Stimulated activated CD4-positive, alpha-beta T cell treated with anti-CD3 and anti-CD28 coated beads, Interleukin-15, amount 100 ng/mL, for 48 hours (primary cell): ENCODE measurements at regions not wholly inside any gene's neighbourhood (a gene's known extent, or its start where the extent isn't known, plus 50 kb on each side); places are given as distances from the start of the nearest gene placed in this dataset.

Experiments used
- DNase-seq, 2 donors: peaks; one replicate each; pipeline ENCODE4 v3.0.0-alpha.2; 2020; ENCODE audit warnings: low read depth in 2 of 2

DNA sequence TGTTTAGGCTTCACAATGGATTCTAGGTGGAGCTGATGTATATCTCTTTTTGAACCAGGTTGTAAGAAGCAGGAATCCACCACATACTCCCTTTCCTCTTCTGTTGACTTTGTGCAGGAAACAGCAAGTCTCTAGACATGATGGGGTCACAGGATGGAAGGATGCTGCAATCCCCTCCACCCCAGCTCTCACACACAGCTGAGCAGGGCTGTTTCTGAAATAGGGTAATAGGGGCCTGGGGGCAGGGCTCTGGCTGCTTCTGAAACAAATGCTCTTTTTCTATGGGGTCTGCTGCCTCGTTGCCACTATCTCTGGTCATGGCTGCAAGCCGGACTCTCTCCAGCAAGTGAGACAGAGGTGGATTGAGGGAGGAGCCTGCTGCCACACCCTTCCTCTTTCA, 148.9 kb downstream of the SOX11 start:
- no peak for DNase-seq

DNA sequence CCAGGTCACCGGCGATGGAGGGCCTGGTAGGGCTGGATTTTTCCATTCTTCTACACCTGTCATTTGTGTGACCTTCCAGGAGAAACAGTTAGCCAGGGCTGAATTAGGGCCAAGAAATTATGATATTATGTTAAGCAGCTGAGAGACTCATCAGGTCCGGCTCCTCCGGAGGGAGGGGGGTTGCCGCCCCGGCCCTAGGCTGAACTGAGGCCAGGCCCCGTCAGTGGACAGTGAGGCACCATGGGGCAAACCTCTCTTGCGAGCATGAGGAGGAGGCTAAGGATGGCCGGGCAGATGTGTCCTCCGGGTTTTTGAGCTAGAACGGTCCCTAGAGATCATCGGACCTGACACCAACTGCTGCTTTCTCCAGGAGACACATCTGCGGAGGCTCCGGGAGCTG, 150.1 kb downstream of the SOX11 start:
- no peak for DNase-seq

DNA sequence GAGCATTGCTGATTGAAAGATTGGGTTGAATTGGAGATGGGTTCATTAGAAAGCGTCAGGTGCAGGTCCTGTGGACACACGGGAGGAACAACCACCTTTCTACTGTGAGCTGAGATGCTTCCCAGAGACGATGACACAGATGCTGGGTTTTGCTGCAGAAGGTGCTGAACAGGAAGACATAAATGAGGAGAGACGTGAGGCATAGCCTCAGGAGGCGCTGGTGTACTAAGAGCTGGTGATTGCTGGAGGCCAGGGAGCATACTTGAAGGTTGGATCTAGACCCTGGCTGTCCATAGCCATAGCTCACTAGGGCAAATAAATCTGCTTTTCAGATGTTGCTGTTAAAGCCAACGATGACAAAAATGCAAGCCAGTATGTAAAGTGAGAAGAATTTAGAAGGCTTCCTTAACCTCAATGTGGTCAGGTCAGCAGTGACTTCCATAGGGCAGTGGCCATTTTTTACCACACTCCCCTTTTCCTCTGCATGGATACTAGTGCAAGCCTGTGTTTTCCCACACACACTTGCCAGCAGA, 153.7 kb downstream of the SOX11 start:
- DNase-seq: no peak

DNA sequence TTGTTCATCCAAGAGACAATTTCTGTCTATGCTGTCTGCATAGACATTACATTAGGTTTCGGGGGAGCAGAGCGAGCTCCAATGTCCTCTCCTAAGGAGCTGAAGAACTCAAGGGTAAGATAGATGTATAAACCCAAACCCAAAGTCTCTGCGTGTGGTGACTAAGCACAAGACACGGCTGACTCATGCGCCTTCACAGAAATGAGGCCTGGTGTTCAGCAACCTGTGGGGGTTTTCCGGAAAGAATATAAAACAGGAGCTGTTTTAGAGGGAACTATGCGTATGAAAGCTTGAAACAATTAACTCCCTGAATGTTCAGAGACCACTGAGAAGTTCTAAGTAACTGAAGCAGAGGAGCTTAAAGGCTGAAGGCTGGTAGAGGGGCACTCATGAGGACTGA, 154.7 kb downstream of the SOX11 start:
- DNase-seq: no peak

DNA sequence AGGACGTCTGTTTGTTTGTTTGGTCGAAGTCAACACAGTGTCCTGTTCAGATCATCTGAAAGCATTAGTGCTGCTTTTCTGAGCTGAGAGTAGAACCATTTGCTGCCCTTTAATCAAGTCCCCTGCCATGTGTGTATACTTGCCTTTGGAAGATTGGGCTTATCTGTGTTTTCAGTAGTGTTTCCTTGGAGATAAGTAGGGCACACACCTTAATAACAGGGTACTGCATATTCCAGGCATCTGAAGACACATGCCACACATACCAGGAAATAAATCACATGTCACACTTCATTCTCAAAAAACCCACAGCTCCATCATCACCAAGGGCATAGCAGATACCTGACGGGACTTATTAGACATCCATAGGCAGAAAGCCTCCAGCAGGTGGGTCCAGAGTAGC, 157.4 kb downstream of the SOX11 start:
- no peak for DNase-seq

DNA sequence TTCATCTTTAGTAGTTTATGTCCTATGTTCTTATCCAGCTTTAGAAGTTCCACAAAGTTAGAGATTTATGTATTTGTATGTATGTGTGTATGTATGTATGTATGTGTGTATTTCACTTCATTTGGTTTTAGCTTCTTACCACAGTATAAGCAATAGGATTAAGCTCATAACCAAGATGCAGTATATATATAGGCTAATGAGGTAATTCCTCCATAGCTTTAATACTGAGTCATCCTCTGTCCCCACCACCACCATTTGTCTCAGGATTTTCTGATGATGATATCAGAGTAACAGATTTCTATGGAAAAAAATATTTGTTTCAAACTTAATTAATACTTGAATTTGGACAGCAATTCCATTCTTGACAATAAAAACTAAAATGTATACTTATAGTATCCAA, 159.2 kb downstream of the SOX11 start:
- no peak for DNase-seq

DNA sequence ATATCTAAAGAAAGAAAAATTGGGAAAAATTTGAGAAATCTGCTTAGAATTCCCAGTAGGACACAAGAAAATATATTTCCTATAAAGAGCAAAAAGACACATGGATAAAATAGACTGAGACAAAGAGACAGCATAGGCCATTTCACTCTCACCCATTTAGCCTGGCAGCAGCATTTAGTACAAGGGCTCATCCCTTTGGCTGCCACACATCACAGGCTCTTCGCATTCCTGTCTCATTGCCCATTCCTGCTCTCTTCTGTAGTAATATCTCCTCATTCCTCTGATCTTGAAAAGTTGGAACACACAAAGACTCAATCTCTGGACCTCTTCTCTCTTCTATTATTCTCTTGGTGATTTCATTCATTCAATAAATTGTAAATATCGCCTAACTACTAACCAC, 162.6 kb downstream of the SOX11 start:
- DNase-seq: no peak

DNA sequence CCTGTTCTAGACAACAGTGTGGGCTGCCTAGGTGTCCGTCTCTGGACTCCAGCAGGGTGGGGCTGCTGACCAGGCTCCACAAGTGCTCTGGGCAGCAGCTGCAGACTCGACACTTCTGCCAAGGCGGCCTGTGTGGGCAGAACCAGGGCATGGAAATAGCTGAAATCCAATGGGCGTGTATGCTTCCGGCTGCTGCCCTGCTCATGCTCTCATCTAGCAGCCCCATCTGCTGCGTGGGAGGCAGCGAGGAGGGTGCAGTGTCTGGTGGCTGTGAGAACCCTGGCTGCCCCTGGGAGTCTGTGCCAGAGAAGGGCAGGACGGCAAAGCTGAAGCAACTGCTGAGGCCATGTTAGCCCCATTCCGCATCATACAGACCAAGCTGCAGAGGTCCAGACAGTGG, 174.9 kb downstream of the SOX11 start:
- no peak for DNase-seq

DNA sequence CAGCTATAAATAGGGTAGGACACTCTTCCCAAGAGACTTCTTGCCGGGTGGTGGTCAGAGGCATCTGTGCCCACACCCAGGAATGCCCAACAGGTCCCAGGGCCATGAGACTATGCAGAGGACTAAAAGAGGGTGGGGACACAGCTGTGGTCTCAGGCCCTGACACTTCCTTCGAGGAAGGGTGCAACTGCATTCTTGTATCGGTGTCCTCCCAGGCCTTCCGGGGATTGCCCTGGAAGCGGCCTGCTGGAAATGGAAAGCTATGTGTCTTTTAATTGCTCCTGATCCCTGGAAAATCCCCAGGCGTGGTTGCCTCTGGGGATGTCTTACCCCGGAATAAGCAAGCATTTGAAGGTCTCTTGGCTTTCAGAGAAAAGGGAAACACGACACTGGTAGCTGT, 176.7 kb downstream of the SOX11 start:
- DNase-seq: no peak

DNA sequence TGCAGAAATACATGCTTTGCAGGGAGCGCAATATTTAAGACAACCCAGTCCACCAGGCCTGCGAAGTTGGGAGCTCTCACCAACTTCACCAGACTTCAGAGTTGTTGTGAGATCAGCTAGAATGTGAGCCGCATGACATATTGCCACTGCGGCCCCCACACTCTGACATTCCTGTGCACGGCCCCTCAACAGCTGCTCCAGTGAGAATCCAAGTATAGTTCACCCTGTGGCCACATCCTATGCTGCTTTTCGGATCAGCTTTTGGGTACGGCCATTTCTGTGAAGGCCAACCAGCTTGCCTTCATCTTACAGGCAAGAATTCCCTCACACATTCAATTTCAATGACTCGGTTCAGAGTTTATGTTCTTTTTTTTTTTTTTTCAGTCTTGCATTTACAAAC, 177.8 kb downstream of the SOX11 start:
- no peak for DNase-seq

DNA sequence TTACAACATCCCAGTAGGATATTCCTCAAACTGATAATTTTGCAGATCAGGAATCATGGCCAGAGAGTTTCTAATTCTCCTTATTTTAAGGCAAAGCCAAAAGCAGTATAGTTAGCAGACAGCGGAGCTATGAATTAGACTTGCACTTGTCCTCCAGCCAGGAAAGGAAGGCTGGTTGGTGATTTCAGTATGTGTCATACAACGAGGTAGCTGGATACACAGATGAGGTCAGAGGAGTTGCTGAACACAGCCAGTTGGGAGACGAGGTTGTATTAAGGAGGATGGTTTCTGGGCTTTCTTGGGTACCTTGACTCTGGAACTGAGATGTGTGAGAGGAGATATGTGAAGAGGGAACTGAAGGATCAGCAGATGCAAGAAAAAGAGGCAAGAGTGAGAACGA, 185.2 kb downstream of the SOX11 start:
- DNase-seq: no peak

DNA sequence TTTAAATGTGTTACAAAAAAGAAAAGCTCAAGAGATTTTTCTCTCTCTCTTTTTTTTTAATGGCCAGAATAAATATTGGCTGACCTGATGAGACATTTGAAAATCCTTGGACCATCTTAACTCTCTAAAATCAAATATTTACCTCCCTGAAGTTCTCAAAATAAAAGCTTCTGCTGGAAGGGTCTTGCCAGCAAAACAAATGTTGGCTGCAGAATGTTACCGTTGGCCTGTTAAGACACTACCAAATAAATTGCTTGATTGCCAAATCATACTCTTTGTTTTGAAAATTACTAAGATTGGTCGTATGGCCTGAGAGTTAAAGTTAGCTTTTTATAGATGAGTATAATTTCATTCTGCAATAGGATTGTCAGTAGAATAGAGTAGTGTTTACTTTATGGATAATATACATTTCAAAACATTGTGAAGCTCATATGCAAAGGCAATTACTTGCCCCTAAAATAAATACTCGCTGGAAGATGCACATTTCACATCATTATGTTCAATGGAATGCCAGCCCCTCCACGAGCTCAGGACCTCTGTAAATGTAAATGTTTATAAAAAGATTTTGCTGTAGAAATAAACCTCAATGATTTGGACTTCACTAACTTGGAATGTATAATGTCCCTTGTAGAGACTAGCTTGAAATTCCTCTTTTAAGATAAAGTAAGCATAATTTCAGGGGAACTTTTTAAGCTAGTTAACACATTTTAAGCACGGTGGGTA, 193.4 kb downstream of the SOX11 start:
- DNase-seq: no peak

DNA sequence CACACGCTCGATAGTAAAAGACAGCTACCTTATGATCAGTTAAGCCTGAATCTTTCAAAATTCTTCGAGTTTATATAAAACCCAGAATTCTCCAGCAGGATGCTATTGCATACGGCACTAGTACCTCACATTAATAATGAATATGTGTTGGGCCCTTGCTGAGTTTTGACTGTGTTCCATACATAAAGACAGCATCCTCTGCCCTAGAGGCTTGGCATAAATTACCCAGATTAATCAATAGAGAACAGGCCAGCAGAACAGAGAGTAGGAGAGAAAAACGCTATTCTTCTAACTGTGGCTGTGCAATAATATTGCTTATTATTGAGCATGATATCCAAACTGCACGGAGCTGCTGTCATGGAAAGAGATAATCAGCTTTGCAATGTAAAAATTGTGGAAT, 194.3 kb downstream of the SOX11 start:
- no peak for DNase-seq

DNA sequence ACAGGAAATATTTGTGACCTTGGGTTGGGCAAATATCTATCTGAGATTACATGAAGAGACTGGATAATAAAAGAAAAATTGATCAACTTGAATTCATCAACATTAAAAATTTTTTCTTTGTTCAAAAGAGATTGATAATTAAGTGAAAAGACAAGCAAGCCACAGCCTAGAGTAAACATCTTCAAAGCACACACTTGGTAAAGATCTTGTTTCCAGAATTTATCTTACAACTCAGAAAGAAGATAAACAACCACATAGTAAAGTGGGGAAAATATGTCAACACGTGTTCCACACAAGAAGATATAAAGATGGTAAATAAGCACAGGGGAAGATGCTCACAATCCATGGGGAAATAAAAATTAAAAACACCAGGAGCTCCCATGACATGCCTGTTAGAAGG, 195.9 kb downstream of the SOX11 start:
- no peak for DNase-seq

DNA sequence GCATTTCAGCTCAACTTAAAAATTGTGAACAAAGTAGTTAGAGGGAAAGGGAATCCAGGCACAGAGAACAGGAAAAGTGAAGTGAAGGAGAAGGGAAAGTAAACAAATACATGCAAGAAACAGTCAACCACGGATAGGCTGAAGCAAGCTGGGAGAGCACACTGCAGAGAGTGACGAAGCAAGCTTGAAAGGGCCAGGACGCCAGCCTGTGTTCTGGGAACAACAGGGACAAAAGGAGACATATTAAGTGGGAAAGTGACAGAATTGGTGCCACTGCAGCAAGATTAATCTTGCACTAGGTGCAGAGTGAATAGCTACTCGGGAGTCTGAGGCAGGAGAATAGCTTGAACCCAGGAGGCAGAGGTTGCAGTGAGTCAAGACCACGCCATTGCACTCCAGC, 197.3 kb downstream of the SOX11 start:
- DNase-seq: no peak

DNA sequence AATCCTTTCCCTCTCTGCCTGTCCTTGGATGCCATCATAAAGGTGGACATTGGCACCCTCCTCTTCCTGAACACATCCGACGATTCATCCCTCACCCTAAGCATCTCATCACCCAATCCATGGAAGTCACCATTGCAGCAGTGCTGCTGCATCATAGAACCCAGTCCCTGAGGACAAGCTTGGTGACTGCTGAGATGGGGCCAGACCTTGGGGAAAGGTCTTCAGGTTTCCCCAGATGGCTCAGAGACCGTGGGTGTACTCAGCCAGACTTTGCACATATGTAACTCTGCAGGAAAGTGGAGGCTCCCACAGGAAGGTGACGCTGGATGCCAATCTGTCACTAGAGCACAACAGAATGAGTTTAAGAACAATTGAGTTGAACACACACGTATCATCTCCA, 202.2 kb downstream of the SOX11 start:
- no peak for DNase-seq

DNA sequence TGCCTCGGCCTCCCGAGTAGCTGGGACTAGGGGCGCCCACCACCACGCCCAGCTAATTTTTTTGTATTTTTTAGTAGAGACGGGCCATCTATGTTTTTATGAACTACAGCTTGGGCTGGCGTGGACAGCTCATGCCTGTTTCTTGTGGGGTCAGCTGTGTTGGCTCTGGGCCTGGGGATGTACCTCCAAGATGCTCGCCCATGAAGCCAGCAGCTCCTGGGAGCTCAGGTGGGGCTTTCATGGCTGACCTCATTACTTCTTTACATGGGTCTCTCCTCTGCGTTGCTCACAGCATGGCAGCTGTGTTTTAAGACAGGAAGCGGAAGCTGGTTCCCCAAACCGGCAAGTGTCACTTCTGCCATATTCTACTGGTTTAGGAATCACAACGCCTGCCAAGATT, 203.1 kb downstream of the SOX11 start:
- DNase-seq: no peak

DNA sequence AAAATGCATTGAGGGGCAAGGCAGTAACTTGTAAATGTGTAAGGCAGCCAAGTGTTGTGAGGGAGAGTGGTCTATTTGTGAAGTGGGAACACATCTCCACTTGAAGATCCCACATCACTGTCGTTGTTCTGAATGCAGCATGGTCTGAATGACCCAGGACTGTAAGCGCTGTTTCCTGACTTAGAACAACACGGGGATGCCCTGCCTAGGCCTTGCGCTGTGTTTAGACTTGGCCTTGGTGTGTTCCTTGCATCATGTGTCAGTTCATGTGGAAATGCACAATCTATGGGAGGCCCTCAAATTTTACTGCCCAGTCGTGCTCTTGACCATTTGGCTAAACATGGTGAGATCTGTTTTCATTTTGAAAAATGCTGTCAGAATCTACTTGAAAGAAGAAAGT, 205.1 kb downstream of the SOX11 start:
- DNase-seq: no peak

DNA sequence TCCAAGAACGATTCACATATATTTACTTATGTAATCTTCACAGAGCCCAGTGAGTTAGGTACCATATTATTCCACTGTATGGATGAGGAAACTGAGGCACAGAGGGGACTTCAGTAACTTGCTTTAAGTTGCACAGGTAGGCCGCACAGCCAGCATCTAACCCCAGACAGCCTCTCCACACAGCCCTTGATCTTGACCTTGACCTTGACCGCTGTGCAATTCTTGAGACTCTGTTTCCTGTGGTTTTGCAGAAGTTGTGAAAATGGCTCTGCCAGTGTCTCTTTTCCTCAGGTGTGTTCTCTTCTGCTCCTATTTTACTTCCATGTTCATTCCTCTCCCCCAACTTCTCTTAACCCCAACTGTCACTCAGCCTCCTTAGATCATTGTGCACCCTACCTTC, 206.5 kb downstream of the SOX11 start:
- no peak for DNase-seq

DNA sequence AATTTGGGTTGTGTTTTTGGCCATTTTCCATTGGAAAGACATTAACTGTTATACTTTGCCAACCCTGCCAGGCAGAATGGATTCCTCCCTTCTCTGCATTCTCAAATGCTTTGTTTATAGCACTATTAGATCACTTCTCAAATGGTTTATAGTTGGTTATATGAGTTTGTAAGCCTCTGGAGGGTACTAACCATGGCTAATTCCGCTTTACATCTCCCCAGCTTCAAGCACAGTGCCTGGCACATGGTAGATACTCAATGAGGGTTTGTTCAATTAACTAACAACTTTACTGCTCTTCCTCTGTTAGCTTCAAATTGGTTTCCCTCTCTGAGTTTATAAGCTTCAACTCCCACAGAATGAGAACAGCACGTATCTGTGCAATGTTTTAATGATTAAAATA, 213.5 kb downstream of the SOX11 start:
- DNase-seq: no peak

DNA sequence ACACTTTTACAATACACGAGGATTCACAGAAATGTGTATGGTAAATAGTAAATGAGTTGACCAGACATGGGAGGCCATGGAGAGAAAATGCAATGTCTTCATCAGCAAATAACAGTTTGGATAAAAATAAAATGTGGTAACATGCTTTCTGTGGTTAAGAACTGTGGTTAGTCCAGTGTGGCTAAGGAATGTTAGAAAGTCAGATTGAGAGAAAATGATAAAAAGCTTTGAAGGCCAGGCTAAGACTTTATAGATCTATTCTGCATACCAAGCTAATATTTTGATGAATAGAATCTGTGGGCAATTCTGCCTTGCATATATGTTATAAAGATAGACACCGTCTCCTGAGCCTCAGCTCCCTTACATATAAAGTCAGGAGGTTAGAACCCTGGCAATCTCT, 215.9 kb downstream of the SOX11 start:
- no peak for DNase-seq

DNA sequence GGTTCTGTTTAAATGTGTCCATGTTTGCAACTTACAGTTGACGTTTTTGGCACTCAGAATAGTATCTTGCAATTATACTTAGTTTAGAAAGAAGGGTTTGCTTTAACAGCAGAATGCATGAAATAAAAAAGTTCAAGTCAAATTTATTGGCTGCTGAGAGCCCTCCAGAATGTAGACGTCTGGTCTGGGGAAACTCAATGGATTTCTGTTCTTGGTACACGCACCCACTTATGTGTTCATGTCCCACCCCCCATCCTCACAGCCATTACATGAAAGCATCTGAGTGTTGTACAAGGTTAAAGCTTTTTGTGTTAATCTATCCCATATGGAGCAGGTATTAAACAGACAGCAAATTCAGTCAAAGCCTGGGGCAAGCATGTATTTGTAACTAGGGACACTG, 219.5 kb downstream of the SOX11 start:
- DNase-seq: no peak

DNA sequence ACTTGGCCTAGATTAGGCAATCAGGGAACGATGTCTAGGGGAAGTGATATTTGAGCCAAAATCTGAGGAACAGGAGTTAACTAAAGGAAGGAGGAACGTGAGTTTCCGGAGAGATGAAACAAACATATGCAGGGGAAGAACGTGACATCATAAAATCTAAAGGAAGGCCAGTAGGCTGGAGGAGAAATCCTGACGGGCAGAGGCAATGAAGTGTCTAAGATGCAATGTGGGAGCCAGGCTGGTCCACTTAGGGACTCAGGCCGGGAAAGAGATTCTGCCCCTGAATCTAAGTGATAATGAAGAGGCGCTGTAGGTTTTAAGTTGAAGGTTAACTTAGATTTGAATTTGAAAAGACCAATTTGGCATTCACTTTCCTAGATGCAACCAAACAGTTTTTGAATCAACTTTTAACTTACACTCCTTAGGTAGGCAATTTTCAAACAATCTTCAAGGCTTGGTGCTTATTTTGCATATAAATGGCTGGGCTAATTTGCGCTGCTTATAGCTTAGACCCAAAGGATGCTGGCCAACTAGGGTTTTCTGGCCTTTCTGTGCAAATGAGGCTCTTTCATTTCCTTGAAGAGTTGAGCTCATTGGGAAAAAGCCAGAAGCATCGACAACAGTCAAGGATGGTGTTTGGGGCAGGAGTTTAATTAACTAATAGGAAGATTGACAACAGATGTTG, 221.7 kb downstream of the SOX11 start:
- DNase-seq: no peak
